Stimulated activated effector memory CD8-positive, alpha-beta T cell treated with anti-CD3 and anti-CD28 coated beads, Interleukin-12 subunit alpha, Interleukin-12 subunit beta, amount 100 ng/mL, for 72 hours (primary cell): ENCODE measurements at regions not wholly inside any gene's neighbourhood (a gene's known extent, or its start where the extent isn't known, plus 50 kb on each side); places are given as distances from the start of the nearest gene placed in this dataset.
"Not testable (repeated sequence)": the region's sequence is repeated elsewhere in the genome, so short reads cannot be mapped to it uniquely, and the experiment has no call there.

Experiments
- ATAC-seq: fragments of 150-1000 bp; cut with Tn5 transposase; 2 replicates; pipeline ENCODE4 v1.10.0; 2021
- DNase-seq, 2 donors: peaks; one replicate each; pipeline ENCODE4 v3.0.0; 2021 to 2022; ENCODE audit warnings: low spot score in 2 of 2
- H3K27ac Mint-ChIP-seq: one replicate; pipeline ENCODE4 v1.8.0; 2022; ENCODE audit warnings: mild to moderate bottlenecking, mixed read lengths
- H3K36me3 Mint-ChIP-seq: one replicate; pipeline ENCODE4 v1.8.0; 2022; ENCODE audit warnings: mild to moderate bottlenecking, mixed read lengths
- H3K4me1 Mint-ChIP-seq: one replicate; pipeline ENCODE4 v1.8.0; 2022; ENCODE audit warnings: mixed read lengths
- H3K4me3 Mint-ChIP-seq: one replicate; pipeline ENCODE4 v1.8.0; 2022; ENCODE audit warnings: mild to moderate bottlenecking, mixed read lengths
- H3K9me3 Mint-ChIP-seq: one replicate; pipeline ENCODE4 v1.8.0; 2022; ENCODE audit warnings: mixed read lengths

GRCh38 chr19:23543351-23543750, 143.7 kb downstream of the ZNF675 start:
- Mint-ChIP-seq H3K27ac (no peak overlapping the region), H3K9me3 (no peaks in the 10 kb centered on the region), H3K36me3 (no peaks in the 10 kb centered on the region), H3K4me3 (no peak overlapping the region), H3K4me1 (no peaks in the 10 kb centered on the region)
- no peak for DNase-seq
- ATAC-seq = no peak

GRCh38 chr19:23542562-23542961, 144.4 kb downstream of the ZNF675 start:
- H3K9me3 Mint-ChIP-seq = no peaks in the 10 kb centered on the region
- no peak overlapping the region for H3K27ac Mint-ChIP-seq
- no peak for ATAC-seq
- H3K4me1 Mint-ChIP-seq = no peaks in the 10 kb centered on the region
- H3K36me3 Mint-ChIP-seq = no peaks in the 10 kb centered on the region
- DNase-seq = no peak
- H3K4me3 Mint-ChIP-seq = no peak overlapping the region

GRCh38 chr19:23541991-23542390, 145.0 kb downstream of the ZNF675 start:
- Mint-ChIP-seq H3K4me1 (no peaks in the 10 kb centered on the region), H3K4me3 (no peak overlapping the region), H3K9me3 (no peaks in the 10 kb centered on the region), H3K27ac (no peak overlapping the region), H3K36me3 (no peaks in the 10 kb centered on the region)
- DNase-seq (no peak), ATAC-seq (no peak)

- not testable (repeated sequence) for DNase-seq, H3K9me3 Mint-ChIP-seq, H3K27ac Mint-ChIP-seq, ATAC-seq, H3K4me1 Mint-ChIP-seq, H3K36me3 Mint-ChIP-seq, H3K4me3 Mint-ChIP-seq
Observed at GRCh38 chr19:23540180-23540579, 144.9 kb upstream of the ZNF91 start.

GRCh38 chr19:23539499-23539898, 144.2 kb upstream of the ZNF91 start:
- Mint-ChIP-seq H3K4me3 (no peak overlapping the region), H3K27ac (no peak overlapping the region), H3K4me1 (no peaks in the 10 kb centered on the region), H3K36me3 (no peaks in the 10 kb centered on the region), H3K9me3 (no peaks in the 10 kb centered on the region)
- ATAC-seq (no peak), DNase-seq (no peak)

- not testable (repeated sequence) for H3K9me3 Mint-ChIP-seq, H3K4me3 Mint-ChIP-seq, H3K27ac Mint-ChIP-seq, ATAC-seq, H3K4me1 Mint-ChIP-seq, DNase-seq, H3K36me3 Mint-ChIP-seq
Observed at GRCh38 chr19:23537136-23537535, 141.9 kb upstream of the ZNF91 start.

GRCh38 chr19:23536341-23536740, 141.1 kb upstream of the ZNF91 start:
- DNase-seq, H3K4me3 Mint-ChIP-seq, H3K36me3 Mint-ChIP-seq, ATAC-seq, H3K27ac Mint-ChIP-seq, H3K9me3 Mint-ChIP-seq, H3K4me1 Mint-ChIP-seq: not testable (repeated sequence)

GRCh38 chr19:23535901-23536300, 140.6 kb upstream of the ZNF91 start:
- DNase-seq, H3K9me3 Mint-ChIP-seq, H3K36me3 Mint-ChIP-seq, ATAC-seq, H3K27ac Mint-ChIP-seq, H3K4me1 Mint-ChIP-seq, H3K4me3 Mint-ChIP-seq: not testable (repeated sequence)

GRCh38 chr19:23533441-23533840, 138.2 kb upstream of the ZNF91 start:
- not testable (repeated sequence) for H3K4me3 Mint-ChIP-seq, DNase-seq, H3K9me3 Mint-ChIP-seq, H3K36me3 Mint-ChIP-seq, H3K4me1 Mint-ChIP-seq, H3K27ac Mint-ChIP-seq, ATAC-seq

- no peak overlapping the region for H3K4me3 Mint-ChIP-seq
- peaks cover 14% of the 10 kb centered on the region for H3K4me1 Mint-ChIP-seq
- ATAC-seq (no peak), DNase-seq (no peak)
- no peak overlapping the region for H3K27ac Mint-ChIP-seq
- peaks cover 9% of the 10 kb centered on the region for H3K9me3 Mint-ChIP-seq
- H3K36me3 Mint-ChIP-seq = no peaks in the 10 kb centered on the region
Observed at GRCh38 chr19:23531976-23532375, 136.7 kb upstream of the ZNF91 start.

- Mint-ChIP-seq H3K4me1 (peaks cover 14% of the 10 kb centered on the region), H3K36me3 (no peaks in the 10 kb centered on the region), H3K9me3 (peaks cover 9% of the 10 kb centered on the region), H3K4me3 (no peak overlapping the region), H3K27ac (no peak overlapping the region)
- ATAC-seq (no peak), DNase-seq (no peak)
Observed at GRCh38 chr19:23531231-23531790, 136.0 kb upstream of the ZNF91 start.

- peaks cover 9% of the 10 kb centered on the region for H3K9me3 Mint-ChIP-seq
- H3K4me3 Mint-ChIP-seq = no peak overlapping the region
- no peak overlapping the region for H3K27ac Mint-ChIP-seq
- ATAC-seq (no peak), DNase-seq (no peak)
- no peaks in the 10 kb centered on the region for H3K36me3 Mint-ChIP-seq
- H3K4me1 Mint-ChIP-seq = peaks cover 14% of the 10 kb centered on the region
Observed at GRCh38 chr19:23528376-23528775, 133.1 kb upstream of the ZNF91 start.

GRCh38 chr19:23527797-23528196, 132.5 kb upstream of the ZNF91 start:
- no peaks in the 10 kb centered on the region for H3K36me3 Mint-ChIP-seq
- ATAC-seq (peak; percentile 89), DNase-seq (peak in 1 of 2 donors; percentile 48)
- H3K27ac Mint-ChIP-seq = no peak overlapping the region
- H3K4me1 Mint-ChIP-seq = peaks cover 14% of the 10 kb centered on the region
- H3K9me3 Mint-ChIP-seq = peaks cover 9% of the 10 kb centered on the region
- no peak overlapping the region for H3K4me3 Mint-ChIP-seq

GRCh38 chr19:23526302-23526701, 131.0 kb upstream of the ZNF91 start:
- no peak overlapping the region for H3K4me3 Mint-ChIP-seq

GRCh38 chr19:23525276-23525852, 130.1 kb upstream of the ZNF91 start:
- DNase-seq = no peak
- Mint-ChIP-seq H3K4me1 (peaks cover 14% of the 10 kb centered on the region), H3K27ac (no peak overlapping the region), H3K36me3 (no peaks in the 10 kb centered on the region), H3K9me3 (peaks cover 9% of the 10 kb centered on the region), H3K4me3 (no peak overlapping the region)
- no peak for ATAC-seq

More at GRCh38 chr19:23526302-23526701, 131.0 kb upstream of the ZNF91 start:
- ATAC-seq (no peak), DNase-seq (no peak)
- peaks cover 9% of the 10 kb centered on the region for H3K9me3 Mint-ChIP-seq
- H3K36me3 Mint-ChIP-seq = no peaks in the 10 kb centered on the region
- no peak overlapping the region for H3K27ac Mint-ChIP-seq
- H3K4me1 Mint-ChIP-seq = peaks cover 14% of the 10 kb centered on the region

GRCh38 chr19:23523863-23524262, 128.6 kb upstream of the ZNF91 start:
- Mint-ChIP-seq H3K36me3 (no peaks in the 10 kb centered on the region), H3K9me3 (peaks cover 9% of the 10 kb centered on the region)

More at GRCh38 chr19:23523863-23524262, 128.6 kb upstream of the ZNF91 start:
- DNase-seq (no peak), ATAC-seq (no peak)
- peaks cover 14% of the 10 kb centered on the region for H3K4me1 Mint-ChIP-seq
- H3K4me3 Mint-ChIP-seq = no peak overlapping the region
- H3K27ac Mint-ChIP-seq = no peak overlapping the region
